NCI-H2196 (cell line): ENCODE measurements at regions not wholly inside any gene's neighbourhood (a gene's known extent, or its start where the extent isn't known, plus 50 kb on each side); places are given as distances from the start of the nearest gene placed in this dataset.

ENCODE experiments used
- DNase-seq: peaks from one replicate; lab custom pipeline; 2025; ENCODE audit not compliant: unreplicated experiment; lab: John Stamatoyannopoulos, UW

DNA sequence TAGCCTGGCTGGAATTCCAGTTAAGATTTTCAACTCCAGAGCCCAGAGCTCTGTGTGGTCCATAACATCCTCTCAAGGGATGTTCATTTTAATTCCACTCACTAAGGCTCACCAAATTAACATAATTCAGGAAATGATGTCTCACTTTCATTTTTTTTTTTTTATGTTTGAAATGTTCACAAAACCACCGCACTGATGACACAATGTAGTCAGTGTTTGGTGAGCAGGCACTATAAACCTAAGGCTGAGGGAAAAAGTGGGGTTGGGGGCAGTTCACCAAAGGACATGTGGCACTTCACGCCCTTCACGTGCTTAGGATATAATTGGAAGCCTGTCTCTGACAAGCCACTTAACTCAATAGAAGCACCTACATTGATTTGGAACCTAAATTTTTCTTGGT, 177.3 kb upstream of the CAMK1G start:
- no peak for DNase-seq

DNA sequence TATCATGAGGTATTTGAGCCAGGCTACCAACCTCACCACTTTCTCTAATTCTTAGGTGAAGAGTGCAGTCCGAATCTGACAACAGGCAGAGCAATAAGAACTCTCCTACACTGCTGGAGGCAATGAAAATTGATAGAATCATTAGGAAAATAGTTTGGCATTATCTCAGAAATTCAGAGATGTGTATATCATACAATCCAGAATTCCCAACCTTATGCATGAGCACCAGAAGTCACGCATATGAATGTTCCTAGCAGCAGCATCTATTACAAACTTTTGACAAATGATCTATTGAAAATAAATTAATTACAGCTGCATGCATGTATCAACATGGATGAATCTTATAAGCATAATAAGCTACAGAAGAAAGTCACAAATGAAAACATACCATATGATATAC, 176.9 kb upstream of the CAMK1G start:
- DNase-seq: no peak

DNA sequence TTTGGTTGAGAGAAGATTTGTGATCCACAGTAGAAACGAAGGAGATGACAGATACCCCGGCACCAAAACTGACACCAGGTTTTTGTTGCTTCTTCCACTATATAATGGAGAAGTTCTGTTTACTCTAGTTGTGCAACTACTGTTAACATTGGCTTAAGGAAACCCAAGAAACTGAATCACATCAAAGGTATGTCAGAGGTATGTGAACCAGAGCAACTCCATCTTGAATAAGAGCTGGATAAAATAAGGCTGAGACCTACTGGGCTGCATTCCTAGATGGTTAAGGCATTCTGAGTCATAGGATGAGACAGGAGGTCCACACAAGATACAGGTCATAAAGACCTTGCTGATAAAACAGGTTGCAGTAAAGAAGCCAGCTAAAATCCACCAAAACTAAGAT, 173.7 kb upstream of the CAMK1G start:
- DNase-seq: no peak

DNA sequence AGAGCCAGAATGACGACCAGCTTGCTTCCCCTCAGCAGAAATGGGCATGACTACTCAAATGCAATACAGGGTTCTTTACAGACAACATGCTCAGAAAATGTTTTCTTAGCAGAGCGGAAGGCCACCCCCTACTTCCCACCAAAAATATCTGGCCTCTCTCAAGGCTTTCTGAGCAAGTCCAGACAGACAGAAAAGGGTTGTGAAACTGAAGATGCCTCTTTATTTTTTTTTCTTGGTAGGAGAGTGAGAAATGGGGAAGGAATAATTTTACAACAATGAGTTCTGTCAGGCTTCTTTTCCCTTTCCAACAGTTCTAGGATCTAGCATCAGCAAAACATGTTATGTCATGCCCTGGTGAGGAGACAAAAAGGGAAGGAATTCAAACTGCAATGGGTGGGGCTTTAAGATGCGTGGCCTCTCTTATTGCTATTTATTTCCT, 172.0 kb upstream of the CAMK1G start:
- DNase-seq: no peak

GRCh38 chr1:209412036-209412435, 171.5 kb upstream of the CAMK1G start:
- no peak for DNase-seq

DNA sequence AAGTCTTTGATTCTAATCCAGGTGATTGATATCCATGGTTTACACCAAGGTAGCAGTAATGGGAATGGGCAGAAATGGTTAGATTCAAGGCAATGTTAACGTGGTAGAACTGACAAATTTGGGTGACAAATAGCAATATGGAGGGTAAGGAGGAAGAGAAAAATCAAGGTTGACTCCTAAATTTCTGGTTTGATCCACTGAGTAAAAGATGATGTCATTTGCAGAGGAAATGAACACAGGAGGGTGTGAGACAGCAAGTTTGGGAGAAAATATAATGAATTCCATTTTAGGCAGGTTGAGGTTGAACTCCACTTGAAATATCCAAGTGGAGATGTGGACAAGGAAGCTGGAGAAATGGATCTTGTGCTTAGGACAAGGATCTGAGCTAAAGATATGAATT, 170.9 kb upstream of the CAMK1G start:
- DNase-seq: no peak

- DNase-seq: no peak
Measured at GRCh38 chr1:209413062-209413461, 170.5 kb upstream of the CAMK1G start.

DNA sequence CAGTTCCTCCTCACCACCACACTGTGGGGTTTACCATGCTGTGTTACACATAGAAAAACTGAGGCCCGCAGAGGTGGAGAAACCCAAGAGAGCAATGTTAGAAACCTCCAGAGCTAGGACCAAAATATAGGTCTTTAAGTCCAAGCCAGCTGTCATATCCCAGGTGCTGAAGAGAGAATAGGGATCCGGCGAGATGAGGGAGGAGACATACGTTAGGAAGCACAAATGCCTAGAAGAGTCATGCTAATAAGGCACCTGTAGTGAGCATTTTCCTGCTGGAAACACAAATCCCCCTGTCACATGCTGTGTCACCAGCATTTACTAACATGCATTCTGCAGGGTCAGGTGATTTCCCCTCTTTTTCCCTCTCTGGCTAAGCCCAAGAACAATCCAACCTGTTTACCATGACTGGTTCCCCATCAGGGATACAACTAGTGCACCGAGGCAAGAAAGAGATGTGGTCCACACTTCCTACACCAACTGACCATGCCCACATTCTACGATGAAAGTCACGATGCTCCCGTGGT, 168.6 kb upstream of the CAMK1G start:
- DNase-seq: no peak

DNA sequence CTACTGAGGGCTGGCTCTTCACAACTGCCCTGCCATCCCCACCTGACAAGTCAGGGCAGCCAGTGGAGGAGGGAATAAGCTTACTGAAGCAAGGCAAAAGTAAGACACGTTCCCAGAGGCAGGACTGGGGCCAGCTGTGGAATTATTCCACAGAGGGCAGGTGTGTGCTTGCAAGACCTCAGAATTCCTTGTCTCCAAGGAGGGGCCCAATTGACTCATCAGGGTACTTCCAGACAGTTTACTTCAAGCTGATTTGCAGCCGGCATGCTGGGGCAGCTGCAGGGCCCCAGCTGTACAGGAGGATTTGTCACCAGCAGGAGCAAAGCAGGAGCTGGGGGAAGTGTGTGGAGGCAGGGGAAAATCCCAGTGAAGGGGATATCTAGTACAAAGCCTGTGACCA, 167.5 kb upstream of the CAMK1G start:
- no peak for DNase-seq

GRCh38 chr1:209416716-209417115, 166.8 kb upstream of the CAMK1G start:
- DNase-seq: no peak

GRCh38 chr1:209417761-209418160, 165.8 kb upstream of the CAMK1G start:
- no peak for DNase-seq

DNA sequence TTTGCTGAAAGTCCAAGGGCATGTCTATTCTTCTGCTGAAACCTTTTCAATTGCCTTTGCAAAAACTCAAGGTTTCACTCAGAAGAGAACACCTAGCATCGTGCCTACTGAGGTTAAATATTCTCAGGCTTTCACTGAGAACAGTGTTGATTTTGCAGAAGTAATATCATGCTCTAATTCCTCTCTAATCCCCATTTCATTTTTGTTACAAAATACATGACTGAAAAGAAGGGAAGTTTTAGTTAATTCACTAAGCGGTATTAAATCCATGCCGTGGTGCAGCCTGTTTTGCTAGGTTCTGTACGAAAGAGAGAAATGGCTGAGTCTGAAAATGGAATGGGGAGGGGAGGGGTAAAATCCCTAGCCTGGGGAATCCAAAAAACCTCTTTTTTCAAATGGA, 163.2 kb upstream of the CAMK1G start:
- DNase-seq: no peak

DNA sequence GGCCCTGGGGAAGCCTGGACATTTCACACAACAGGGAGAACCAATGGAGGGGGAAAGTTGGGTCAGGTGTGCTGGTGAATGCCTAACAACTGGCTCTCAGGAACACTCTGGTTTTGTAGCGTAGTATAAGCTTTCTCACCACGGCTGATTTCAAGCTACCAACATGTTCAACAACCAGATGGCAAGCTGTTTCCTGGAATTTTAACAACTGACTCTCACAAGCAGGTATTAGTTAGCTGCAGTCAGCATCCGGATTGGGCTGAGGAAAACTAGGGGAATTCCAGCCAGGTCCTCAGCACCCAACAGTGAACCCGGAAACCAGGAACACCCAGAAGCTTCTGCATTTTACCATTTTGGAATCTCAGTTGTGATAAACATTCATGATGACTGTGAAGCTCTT, 162.3 kb upstream of the CAMK1G start:
- no peak for DNase-seq

- no peak for DNase-seq
Measured at GRCh38 chr1:209421978-209422680, 161.4 kb upstream of the CAMK1G start.

- DNase-seq: no peak
Measured at GRCh38 chr1:209425959-209426358, 157.6 kb upstream of the CAMK1G start.

DNA sequence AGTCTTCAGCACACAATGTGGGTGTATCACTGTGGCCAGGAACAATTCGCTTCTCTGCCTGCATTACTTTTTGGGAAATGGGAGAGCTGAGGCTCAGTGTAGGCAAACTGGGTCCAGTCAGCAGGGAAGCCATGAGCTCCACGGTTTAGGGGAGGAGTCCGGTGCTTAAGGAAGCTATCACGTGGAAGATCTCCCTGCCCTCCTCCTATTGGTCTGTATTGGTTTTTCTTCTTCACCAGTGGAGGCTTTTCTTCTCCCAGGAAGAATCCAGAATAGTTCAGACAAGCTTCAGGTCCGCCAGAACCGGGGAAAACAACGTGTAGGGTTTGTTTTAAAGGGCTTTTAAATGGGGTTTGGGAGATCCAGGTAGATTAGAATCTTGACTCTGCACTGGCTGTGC, 156.2 kb upstream of the CAMK1G start:
- DNase-seq: no peak

DNA sequence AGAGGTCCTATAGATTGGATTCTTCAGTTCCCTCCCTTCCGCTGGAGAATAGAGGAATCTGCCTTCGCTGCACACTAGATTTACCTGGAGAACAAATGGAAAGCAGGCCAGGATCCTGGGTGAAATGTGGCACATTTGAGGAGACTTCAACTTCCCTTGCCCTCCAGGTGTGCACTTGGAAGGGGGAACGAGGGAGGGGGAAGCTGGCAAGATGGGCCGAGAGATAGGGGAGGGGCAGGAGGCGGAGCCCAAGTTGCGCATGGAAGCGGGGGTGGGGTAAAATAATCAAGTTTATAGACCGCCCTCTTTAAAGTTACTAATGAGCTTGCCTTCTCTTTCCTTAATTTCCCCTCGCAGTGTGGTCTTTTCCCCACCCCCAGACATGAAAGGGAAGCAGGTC, 155.7 kb upstream of the CAMK1G start:
- DNase-seq: no peak

GRCh38 chr1:209428241-209428921, 155.1 kb upstream of the CAMK1G start:
- DNase-seq: no peak

DNA sequence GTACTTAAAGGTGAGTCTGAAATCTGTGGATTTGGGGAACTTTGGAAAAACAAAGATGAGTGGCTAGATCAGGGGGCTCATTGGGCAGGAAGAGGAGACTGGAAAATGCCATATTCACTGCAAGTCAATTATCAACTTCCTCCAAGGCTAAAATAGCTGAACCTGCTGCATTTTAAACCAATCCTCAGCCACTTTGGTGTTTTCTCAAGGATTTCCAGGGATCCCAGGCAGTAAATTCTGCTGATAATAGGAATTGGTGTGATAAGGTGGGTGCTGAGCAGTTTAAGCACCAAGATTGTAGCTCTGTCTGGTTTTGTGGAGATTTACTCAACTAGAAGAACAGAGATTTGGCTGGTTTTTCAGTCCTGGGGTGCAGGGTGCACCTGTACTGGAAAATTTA, 153.9 kb upstream of the CAMK1G start:
- DNase-seq: no peak

GRCh38 chr1:209430107-209430506, 153.4 kb upstream of the CAMK1G start:
- DNase-seq: no peak

GRCh38 chr1:209430821-209431259, 152.7 kb upstream of the CAMK1G start:
- no peak for DNase-seq

GRCh38 chr1:209431402-209431801, 152.1 kb upstream of the CAMK1G start:
- DNase-seq: no peak
